Right lobe of liver (tissue), 6 donors: ENCODE measurements at regions not wholly inside any gene's neighbourhood (a gene's known extent, or its start where the extent isn't known, plus 50 kb on each side); places are given as distances from the start of the nearest gene placed in this dataset.

Source experiments
- ATAC-seq, 4 donors: fragments of 200-7000 bp; cut with Tn5 transposase; one replicate each; pipeline ENCODE4 v1.9.1; 2020; ENCODE audit warnings: mild to moderate bottlenecking in 4 of 4, moderate library complexity in 4 of 4
- DNase-seq, 3 donors: peaks; one replicate each; pipeline ENCODE4 v3.0.0-alpha.2; 2020
- H3K27ac ChIP-seq, 3 donors: fragments of 200-600 bp; one replicate each; pipeline ENCODE4 v1.8.0; 2022
- H3K27me3 ChIP-seq, 2 donors: fragments of 200-600 bp; one replicate each; pipeline ENCODE4 v1.8.0; 2022
- H3K36me3 ChIP-seq, 4 donors: fragments of 200-600 bp; sonication (generic) in 1 of 4; one replicate each; pipeline versions ENCODE4 v1.5.1 to v1.8.0; 2017 to 2022; ENCODE audit warnings: control low read depth in 1 of 4
- H3K4me1 ChIP-seq, 4 donors: fragments of 200-600 bp; sonication (generic) in 1 of 4; one replicate each; pipeline versions ENCODE4 v1.5.1 to v1.8.0; 2017 to 2022; ENCODE audit warnings: control low read depth in 1 of 4
- H3K4me3 ChIP-seq, 3 donors: fragments of 200-600 bp; one replicate each; pipeline ENCODE4 v1.8.0; 2022
- H3K9me3 ChIP-seq, 4 donors: fragments of 200-600 bp; sonication (generic) in 1 of 4; one replicate each; pipeline versions ENCODE4 v1.5.1 to v1.8.0; 2017 to 2022; ENCODE audit warnings: control low read depth in 1 of 4
- CTCF ChIP-seq, 4 donors: fragments of 200-600 bp in 3 of 4; fragments of 450-650 bp in 1 of 4; IDR thresholded peaks; one replicate each; pipeline versions ENCODE4 v1.5.1 to v1.8.0; 2016 to 2022; ENCODE audit warnings: antibody characterized with exemption in 4 of 4, mild to moderate bottlenecking in 2 of 4
- POLR2A ChIP-seq: fragments of 450-650 bp; IDR thresholded peaks from one replicate; pipeline ENCODE4 v1.6.1; 2017; ENCODE audit warnings: antibody characterized with exemption, mild to moderate bottlenecking
- WGBS: methylation state at CpG from one replicate; pipeline ENCODE4 v1.1.6; 2018; ENCODE audit warnings: low coverage, low lambda C conversion rate; ENCODE audit not compliant: insufficient coverage; ENCODE audit errors: missing lambda C conversion rate; 5-methylcytosine and 5-hydroxymethylcytosine counted together
- intact Hi-C, 2 donors: fragments of 100-400 bp; cut with DNase I; formaldehyde crosslinking; loops; one replicate each; pipeline versions ENCODE4 v1.11.2 to v1.14.1; 2022
- donor health status: DM: no; HTN: yes; CAD: no.
- donor health status: DM: no; HTN: no; CAD: no.
- donor health status: DM: no; HTN: no; CAD: no.
- donor health status: DM: no; HTN: yes; CAD: no.
- donor health status: DM: no; HTN: yes; CAD: no.

DNA sequence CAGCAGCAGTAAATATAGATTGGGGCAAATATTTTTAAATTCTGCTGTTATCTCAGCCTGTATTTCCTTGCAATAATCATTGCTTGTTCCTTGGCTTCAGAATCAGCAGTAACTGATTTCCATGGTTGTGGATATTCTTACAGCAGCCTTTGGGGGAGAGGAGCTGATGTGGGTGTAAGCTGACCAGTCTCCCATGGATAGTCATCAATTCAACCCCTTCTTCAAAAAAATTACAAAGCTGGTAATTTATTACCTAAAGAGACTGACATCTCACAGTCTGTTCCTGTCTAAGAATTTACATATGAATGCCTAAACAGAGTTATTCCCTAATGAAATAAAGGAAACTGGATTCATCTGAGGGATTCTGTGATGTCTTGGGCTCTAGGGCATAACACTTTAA lies 103.1 kb upstream of the CABCOCO1 start:
- no peaks in the 10 kb centered on the region for H3K9me3 ChIP-seq
- H3K4me3 ChIP-seq: no peak overlapping the region
- no peaks in the 10 kb centered on the region for H3K36me3 ChIP-seq
- ATAC-seq (no peak), DNase-seq (no peak)
- no peak overlapping the region for H3K27ac ChIP-seq
- H3K27me3 ChIP-seq: no peaks in the 10 kb centered on the region
- TF ChIP-seq CTCF (IDR thresholded peaks at IDR 0.05): no peak
- no peak for TF ChIP-seq POLR2A
- no peaks in the 10 kb centered on the region for H3K4me1 ChIP-seq
- intact Hi-C loops: no loop called here

- WGBS: 51% methylated on average over 3 of the region's 3 CpGs
- no peak for ATAC-seq
- TF ChIP-seq POLR2A (no peak), CTCF (IDR thresholded peaks at IDR 0.05) (no peak)
- Histone ChIP-seq H3K27ac (no peak overlapping the region), H3K4me1 (no peaks in the 10 kb centered on the region), H3K27me3 (no peaks in the 10 kb centered on the region), H3K4me3 (no peak overlapping the region), H3K36me3 (no peaks in the 10 kb centered on the region), H3K9me3 (no peaks in the 10 kb centered on the region)
- DNase-seq: no peak
- intact Hi-C loops: no loop called here
These were observed 104.5 kb upstream of the CABCOCO1 start for GRCh38 chr10:61558188-61558587.

- Histone ChIP-seq H3K9me3 (no peaks in the 10 kb centered on the region), H3K4me1 (no peaks in the 10 kb centered on the region), H3K4me3 (no peak overlapping the region), H3K27ac (no peak overlapping the region), H3K27me3 (no peaks in the 10 kb centered on the region), H3K36me3 (no peaks in the 10 kb centered on the region)
- DNase-seq (peak in 1 of 3 donors; percentile 24), ATAC-seq (no peak)
- intact Hi-C loops: no loop called here
- TF ChIP-seq CTCF (IDR thresholded peaks at IDR 0.05) (no peak), POLR2A (no peak)
- 88% methylated on average over 3 of the region's 5 CpGs for WGBS
These were observed 101.7 kb upstream of the TMEM26 start for GRCh38 chr10:61554925-61555324.

- no peaks in the 10 kb centered on the region for H3K9me3 ChIP-seq
- ATAC-seq (no peak), DNase-seq (no peak)
- H3K27ac ChIP-seq: no peak overlapping the region
- intact Hi-C loops: no loop called here
- no peaks in the 10 kb centered on the region for H3K4me1 ChIP-seq
- H3K27me3 ChIP-seq: no peaks in the 10 kb centered on the region
- no peak for TF ChIP-seq CTCF (IDR thresholded peaks at IDR 0.05)
- TF ChIP-seq POLR2A: no peak
- H3K36me3 ChIP-seq: no peaks in the 10 kb centered on the region
- WGBS: 48% methylated on average over 3 of the region's 3 CpGs
- H3K4me3 ChIP-seq: no peak overlapping the region
These were observed 96.7 kb upstream of the TMEM26 start for GRCh38 chr10:61549861-61550260.

- ATAC-seq: no peak
- H3K27me3 ChIP-seq: no peaks in the 10 kb centered on the region
These were observed 95.2 kb upstream of the TMEM26 start for GRCh38 chr10:61548364-61548763.

More at GRCh38 chr10:61548364-61548763, 95.2 kb upstream of the TMEM26 start:
- no peak for TF ChIP-seq CTCF (IDR thresholded peaks at IDR 0.05)
- TF ChIP-seq POLR2A: no peak
- intact Hi-C loops: no loop called here
- 40% methylated on average over 3 of the region's 4 CpGs for WGBS
- Histone ChIP-seq H3K4me1 (no peaks in the 10 kb centered on the region), H3K27ac (no peak overlapping the region), H3K4me3 (no peak overlapping the region), H3K36me3 (no peaks in the 10 kb centered on the region), H3K9me3 (no peaks in the 10 kb centered on the region)
- no peak for DNase-seq
